Cardiac muscle cell (in vitro differentiated cells and primary cell): ENCODE measurements at regions not wholly inside any gene's neighbourhood (a gene's known extent, or its start where the extent isn't known, plus 50 kb on each side); places are given as distances from the start of the nearest gene placed in this dataset.

Experiments
- DNase-seq, 2 donors: peaks; one replicate each; pipeline versions ENCODE4 v3.0.0 to v3.0.0-alpha.2; 2010 to 2017; ENCODE audit warnings: low read depth in 1 of 2, low spot score in 1 of 2
- H3K27ac ChIP-seq: fragments of 200-600 bp; sonication (generic); 2 replicates; pipeline ENCODE4 v1.5.1; 2016
- H3K27me3 ChIP-seq: fragments of 200-600 bp; sonication (generic); 2 replicates; pipeline ENCODE4 v1.6.0; 2016; ENCODE audit warnings: control low read depth
- H3K36me3 ChIP-seq: fragments of 200-600 bp; sonication (generic); 2 replicates; pipeline ENCODE4 v1.5.1; 2016; ENCODE audit warnings: control low read depth
- H3K4me1 ChIP-seq: fragments of 200-600 bp; sonication (generic); 2 replicates; pipeline ENCODE4 v1.8.1; 2017; ENCODE audit warnings: low read depth, mild to moderate bottlenecking, mixed run types
- H3K4me3 ChIP-seq: fragments of 200-600 bp; sonication (generic); 2 replicates; pipeline ENCODE4 v1.5.1; 2016; ENCODE audit warnings: mild to moderate bottlenecking
- H3K9me3 ChIP-seq: fragments of 200-600 bp; sonication (generic); 2 replicates; pipeline ENCODE4 v1.5.1; 2017; ENCODE audit warnings: low read depth, mild to moderate bottlenecking, control low read depth
- TF ChIP-seq, protein P1 (sequence below): IDR thresholded peaks from 2 replicates; pipeline ENCODE4 v1.5.1; 2012; ENCODE audit warnings: low read depth, mild to moderate bottlenecking, low read length

GRCh38 chr21:31599013-31599412 is 60.5 kb upstream of the SOD1 start:
- DNase-seq: no peak
- Histone ChIP-seq H3K27ac (no peak overlapping the region), H3K36me3 (no peaks in the 10 kb centered on the region), H3K4me1 (no peaks in the 10 kb centered on the region), H3K9me3 (no peaks in the 10 kb centered on the region), H3K27me3 (no peaks in the 10 kb centered on the region), H3K4me3 (no peak overlapping the region)
- TF ChIP-seq, protein P1, sequence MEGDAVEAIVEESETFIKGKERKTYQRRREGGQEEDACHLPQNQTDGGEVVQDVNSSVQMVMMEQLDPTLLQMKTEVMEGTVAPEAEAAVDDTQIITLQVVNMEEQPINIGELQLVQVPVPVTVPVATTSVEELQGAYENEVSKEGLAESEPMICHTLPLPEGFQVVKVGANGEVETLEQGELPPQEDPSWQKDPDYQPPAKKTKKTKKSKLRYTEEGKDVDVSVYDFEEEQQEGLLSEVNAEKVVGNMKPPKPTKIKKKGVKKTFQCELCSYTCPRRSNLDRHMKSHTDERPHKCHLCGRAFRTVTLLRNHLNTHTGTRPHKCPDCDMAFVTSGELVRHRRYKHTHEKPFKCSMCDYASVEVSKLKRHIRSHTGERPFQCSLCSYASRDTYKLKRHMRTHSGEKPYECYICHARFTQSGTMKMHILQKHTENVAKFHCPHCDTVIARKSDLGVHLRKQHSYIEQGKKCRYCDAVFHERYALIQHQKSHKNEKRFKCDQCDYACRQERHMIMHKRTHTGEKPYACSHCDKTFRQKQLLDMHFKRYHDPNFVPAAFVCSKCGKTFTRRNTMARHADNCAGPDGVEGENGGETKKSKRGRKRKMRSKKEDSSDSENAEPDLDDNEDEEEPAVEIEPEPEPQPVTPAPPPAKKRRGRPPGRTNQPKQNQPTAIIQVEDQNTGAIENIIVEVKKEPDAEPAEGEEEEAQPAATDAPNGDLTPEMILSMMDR: no peak

- H3K27ac ChIP-seq: no peak overlapping the region
- H3K9me3 ChIP-seq: no peaks in the 10 kb centered on the region
- no peaks in the 10 kb centered on the region for H3K27me3 ChIP-seq
- TF ChIP-seq, protein P1: no peak
- DNase-seq: no peak
- H3K36me3 ChIP-seq: no peaks in the 10 kb centered on the region
- H3K4me1 ChIP-seq: peaks cover 5% of the 10 kb centered on the region
- no peak overlapping the region for H3K4me3 ChIP-seq
Observed at GRCh38 chr21:31597683-31598082, 61.8 kb upstream of the SOD1 start.

GRCh38 chr21:31596055-31596454 is 63.4 kb upstream of the SOD1 start:
- H3K36me3 ChIP-seq: no peaks in the 10 kb centered on the region
- TF ChIP-seq, protein P1: no peak
- H3K4me1 ChIP-seq: peaks cover 5% of the 10 kb centered on the region
- no peaks in the 10 kb centered on the region for H3K27me3 ChIP-seq
- no peaks in the 10 kb centered on the region for H3K9me3 ChIP-seq
- no peak for DNase-seq
- H3K27ac ChIP-seq: no peak overlapping the region
- no peak overlapping the region for H3K4me3 ChIP-seq

- H3K36me3 ChIP-seq: no peaks in the 10 kb centered on the region
- no peak overlapping the region for H3K4me3 ChIP-seq
- TF ChIP-seq, protein P1: no peak
- no peaks in the 10 kb centered on the region for H3K9me3 ChIP-seq
- no peaks in the 10 kb centered on the region for H3K27me3 ChIP-seq
- no peak overlapping the region for H3K27ac ChIP-seq
- no peak for DNase-seq
- peaks cover 5% of the 10 kb centered on the region for H3K4me1 ChIP-seq
Observed at GRCh38 chr21:31594726-31595125, 64.8 kb upstream of the SOD1 start.

GRCh38 chr21:31594279-31594678 is 65.2 kb upstream of the SOD1 start:
- Histone ChIP-seq H3K27me3 (no peaks in the 10 kb centered on the region), H3K9me3 (no peaks in the 10 kb centered on the region), H3K4me3 (no peak overlapping the region)

More at GRCh38 chr21:31594279-31594678, 65.2 kb upstream of the SOD1 start:
- Histone ChIP-seq H3K4me1 (peaks cover 5% of the 10 kb centered on the region), H3K27ac (no peak overlapping the region), H3K36me3 (no peaks in the 10 kb centered on the region)
- no peak for DNase-seq
- TF ChIP-seq, protein P1: no peak
